ENCODE measurements at regions not wholly inside any gene's neighbourhood (a gene's known extent, or its start where the extent isn't known, plus 50 kb on each side); places are given as distances from the start of the nearest gene placed in this dataset.

DNA sequence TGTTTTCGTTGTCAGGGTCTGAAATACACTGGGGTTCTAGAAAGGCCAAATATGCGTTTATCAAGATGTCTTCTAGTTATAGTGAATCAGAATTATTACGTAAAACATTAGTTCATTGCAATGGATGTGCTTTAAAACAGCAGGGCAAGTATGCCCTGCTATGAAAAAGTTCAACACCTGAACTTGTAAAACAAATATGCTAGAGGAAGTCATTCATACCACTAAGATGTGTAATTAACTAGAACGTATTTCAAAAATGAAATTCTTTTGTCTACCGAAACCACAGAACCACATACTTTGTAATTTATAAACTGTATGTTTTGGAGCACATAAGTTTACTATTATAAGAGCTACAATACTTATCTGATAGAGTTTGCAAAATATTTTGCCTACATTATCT, 266.2 kb downstream of the KCTD12 start:
- no peak for DNase-seq (ENCODE audit: low read depth)
- TF ChIP-seq, protein P1, sequence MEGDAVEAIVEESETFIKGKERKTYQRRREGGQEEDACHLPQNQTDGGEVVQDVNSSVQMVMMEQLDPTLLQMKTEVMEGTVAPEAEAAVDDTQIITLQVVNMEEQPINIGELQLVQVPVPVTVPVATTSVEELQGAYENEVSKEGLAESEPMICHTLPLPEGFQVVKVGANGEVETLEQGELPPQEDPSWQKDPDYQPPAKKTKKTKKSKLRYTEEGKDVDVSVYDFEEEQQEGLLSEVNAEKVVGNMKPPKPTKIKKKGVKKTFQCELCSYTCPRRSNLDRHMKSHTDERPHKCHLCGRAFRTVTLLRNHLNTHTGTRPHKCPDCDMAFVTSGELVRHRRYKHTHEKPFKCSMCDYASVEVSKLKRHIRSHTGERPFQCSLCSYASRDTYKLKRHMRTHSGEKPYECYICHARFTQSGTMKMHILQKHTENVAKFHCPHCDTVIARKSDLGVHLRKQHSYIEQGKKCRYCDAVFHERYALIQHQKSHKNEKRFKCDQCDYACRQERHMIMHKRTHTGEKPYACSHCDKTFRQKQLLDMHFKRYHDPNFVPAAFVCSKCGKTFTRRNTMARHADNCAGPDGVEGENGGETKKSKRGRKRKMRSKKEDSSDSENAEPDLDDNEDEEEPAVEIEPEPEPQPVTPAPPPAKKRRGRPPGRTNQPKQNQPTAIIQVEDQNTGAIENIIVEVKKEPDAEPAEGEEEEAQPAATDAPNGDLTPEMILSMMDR (IDR thresholded peaks at IDR 0.05; ENCODE audit: low read depth, low read length, missing control alignments) = no peak

DNA sequence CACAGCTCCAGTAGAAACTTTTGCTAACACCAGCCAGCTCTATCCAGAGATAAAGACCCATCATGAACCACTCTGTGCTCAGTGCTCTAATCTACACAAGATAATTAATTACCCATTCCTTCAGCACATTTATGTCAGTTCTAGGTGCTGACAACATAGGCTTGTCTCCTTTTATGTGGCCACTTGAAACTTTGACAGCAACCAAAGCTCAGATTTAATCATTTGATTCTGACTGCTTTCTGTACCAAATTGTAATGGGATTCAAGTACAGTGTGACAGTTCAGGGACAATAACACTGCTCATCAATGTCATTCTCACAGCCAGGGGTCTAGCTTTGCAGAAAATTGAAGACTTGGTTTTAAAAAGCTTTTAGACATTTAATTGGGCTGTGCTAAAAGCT, 266.6 kb downstream of the KCTD12 start:
- no peak overlapping the region for H3K4me3 ChIP-seq (ENCODE audit: low read depth, low read length)
- TF ChIP-seq, protein P1 (IDR thresholded peaks at IDR 0.05; ENCODE audit: low read depth, low read length, missing control alignments) = no peak
- no peak for DNase-seq (ENCODE audit: low read depth)

More for the DNA sequence above, 266.2 kb downstream of the KCTD12 start:
- H3K4me3 ChIP-seq (ENCODE audit: low read depth, low read length) = no peak overlapping the region

DNA sequence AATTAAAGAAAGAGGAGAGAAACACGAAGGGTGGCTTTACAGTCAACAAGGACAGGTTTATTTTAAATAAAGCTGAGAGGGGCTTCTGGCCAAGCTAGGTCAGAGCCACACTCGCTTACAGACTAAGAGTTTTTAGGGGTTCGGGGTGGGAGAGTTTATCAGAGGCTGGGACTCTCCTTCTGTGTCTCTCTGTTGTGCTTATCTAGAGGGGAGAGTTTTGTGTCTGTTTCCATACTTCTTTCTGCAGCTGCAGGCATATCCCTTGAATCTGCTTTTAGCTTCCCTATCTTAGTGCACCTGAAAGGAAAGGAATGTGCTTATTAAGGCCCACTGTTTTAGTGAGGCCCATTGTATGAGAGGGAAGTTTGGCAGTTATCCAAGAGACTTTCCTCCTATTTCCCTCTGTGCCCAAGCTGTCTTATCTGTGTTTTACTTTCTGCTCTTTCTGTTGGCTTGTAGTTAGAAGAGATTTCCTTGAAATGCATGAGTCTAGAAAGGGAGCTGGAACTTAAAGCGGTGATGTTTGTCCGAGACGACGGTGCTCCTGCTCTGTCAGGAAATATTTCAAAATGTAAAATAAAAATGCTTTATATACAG, 275.3 kb downstream of the KCTD12 start:
- TF ChIP-seq, protein P1 (IDR thresholded peaks at IDR 0.05; ENCODE audit: low read depth, low read length, missing control alignments) = no peak
- H3K4me3 ChIP-seq (ENCODE audit: low read depth, low read length) = no peak overlapping the region
- no peak for DNase-seq (ENCODE audit: low read depth)

DNA sequence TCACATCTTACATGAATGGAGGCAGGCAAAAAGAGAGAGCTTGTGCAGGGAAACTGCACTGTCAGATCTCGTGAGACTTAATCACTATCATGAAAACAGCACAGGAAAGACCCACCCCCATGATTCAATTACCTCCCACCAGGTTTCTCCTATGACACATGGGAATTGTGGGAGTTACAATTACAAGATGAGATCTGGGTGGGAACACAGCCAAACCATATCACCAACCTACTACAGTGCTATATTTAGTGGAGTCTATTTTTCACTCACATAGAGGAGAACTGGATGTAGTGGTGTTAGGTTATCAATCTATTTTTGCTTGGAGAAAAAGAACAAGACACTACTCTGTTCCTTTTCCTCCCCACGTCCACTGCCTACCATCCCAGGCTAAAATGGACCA, 276.6 kb downstream of the KCTD12 start:
- TF ChIP-seq, protein P1 (IDR thresholded peaks at IDR 0.05; ENCODE audit: low read depth, low read length, missing control alignments) = no peak
- no peak for DNase-seq (ENCODE audit: low read depth)
- H3K4me3 ChIP-seq (ENCODE audit: low read depth, low read length) = no peak overlapping the region

DNA sequence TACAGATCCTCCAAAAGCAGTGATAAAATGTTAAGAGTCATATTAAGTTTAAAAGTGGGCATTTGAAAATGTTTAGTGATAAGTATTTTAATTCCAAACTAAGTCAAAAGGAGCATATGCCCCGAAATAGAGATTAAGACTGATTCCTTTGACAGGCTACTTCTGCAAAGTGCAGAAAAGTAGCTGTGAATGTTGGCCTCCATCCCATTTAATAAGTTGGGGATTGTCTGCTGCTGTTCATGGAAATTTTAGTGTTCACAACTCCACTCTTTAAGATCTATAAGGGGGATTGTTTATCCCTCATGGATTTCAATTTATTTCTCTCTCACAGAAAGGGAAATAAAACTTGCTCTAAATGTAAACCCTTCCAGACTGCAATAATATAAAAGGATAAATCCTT, 278.3 kb downstream of the KCTD12 start:
- TF ChIP-seq, protein P1 (IDR thresholded peaks at IDR 0.05; ENCODE audit: low read depth, low read length, missing control alignments) = no peak
- no peak overlapping the region for H3K4me3 ChIP-seq (ENCODE audit: low read depth, low read length)
- DNase-seq (ENCODE audit: low read depth) = no peak

DNA sequence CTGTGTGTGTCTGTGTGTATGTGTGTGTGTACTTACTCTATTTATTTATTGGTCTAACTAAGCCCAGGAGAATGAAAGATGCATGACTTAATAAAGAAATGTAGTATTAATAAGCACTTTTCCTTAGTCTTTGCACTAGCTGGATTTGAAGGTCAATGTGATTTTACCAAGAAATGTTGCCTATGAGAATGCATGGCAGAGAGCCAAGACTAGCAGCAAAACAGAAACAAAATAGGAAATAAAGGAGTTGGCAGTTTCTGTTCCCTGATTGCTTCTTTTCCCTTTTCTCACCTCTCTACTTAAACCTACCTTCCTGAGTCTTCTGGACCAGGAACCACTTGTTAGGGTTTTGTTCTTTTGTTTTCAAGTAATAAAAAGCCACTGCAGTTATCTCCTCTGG, 286.1 kb downstream of the KCTD12 start:
- TF ChIP-seq, protein P1 (IDR thresholded peaks at IDR 0.05; ENCODE audit: low read depth, low read length, missing control alignments) = no peak
- no peak overlapping the region for H3K4me3 ChIP-seq (ENCODE audit: low read depth, low read length)
- no peak for DNase-seq (ENCODE audit: low read depth)

DNA sequence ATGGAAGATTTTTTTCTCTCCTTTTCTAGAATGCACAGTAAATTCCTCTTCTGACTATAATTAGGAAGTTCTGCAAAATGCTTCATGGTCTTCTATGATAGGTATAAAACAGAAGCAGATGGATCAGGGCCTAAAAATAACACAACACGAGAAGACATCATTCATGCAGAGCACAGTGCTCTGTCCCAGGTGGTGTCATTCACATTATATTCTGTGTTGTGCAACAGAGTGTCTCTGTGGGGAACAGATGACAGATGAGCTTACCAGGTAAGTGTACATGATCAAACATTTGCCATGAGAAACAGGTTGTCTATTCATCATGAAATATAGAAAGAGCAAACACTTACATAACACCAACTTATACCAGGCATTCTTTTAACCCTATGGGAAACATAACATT, 288.3 kb downstream of the KCTD12 start:
- no peak for DNase-seq (ENCODE audit: low read depth)
- TF ChIP-seq, protein P1 (IDR thresholded peaks at IDR 0.05; ENCODE audit: low read depth, low read length, missing control alignments) = no peak
- no peak overlapping the region for H3K4me3 ChIP-seq (ENCODE audit: low read depth, low read length)
